DOHH2 (cell line): ENCODE measurements at regions not wholly inside any gene's neighbourhood (a gene's known extent, or its start where the extent isn't known, plus 50 kb on each side); places are given as distances from the start of the nearest gene placed in this dataset.

Experiments
- H3F3A ChIP-seq: fragments of 200-600 bp; sonication (generic), shearing (Covaris generic); 2 replicates; pipeline ENCODE4 v1.6.0; 2016; ENCODE audit warnings: antibody characterized with exemption, mild to moderate bottlenecking; ENCODE audit not compliant: control insufficient read depth, insufficient read depth
- H3K27ac ChIP-seq: fragments of 200-600 bp; sonication (generic); 2 replicates; pipeline ENCODE4 v1.5.1; 2014; ENCODE audit warnings: low read depth, mild to moderate bottlenecking, low read length, moderate library complexity
- H3K27me3 ChIP-seq: fragments of 200-600 bp; sonication (generic); 2 replicates; pipeline ENCODE4 v1.6.1; 2014; ENCODE audit warnings: mild to moderate bottlenecking, low read length, mixed read lengths; ENCODE audit not compliant: control insufficient read depth
- H3K36me3 ChIP-seq: fragments of 200-600 bp; sonication (generic); 2 replicates; pipeline ENCODE4 v1.6.1; 2014; ENCODE audit warnings: mild to moderate bottlenecking, low read length, moderate library complexity, mixed read lengths; ENCODE audit not compliant: control insufficient read depth
- H3K4me1 ChIP-seq: fragments of 200-600 bp; sonication (generic); 2 replicates; pipeline ENCODE4 v1.6.1; 2014; ENCODE audit warnings: mild to moderate bottlenecking, low read length, mixed read lengths; ENCODE audit not compliant: control insufficient read depth
- H3K4me2 ChIP-seq: fragments of 200-600 bp; sonication (generic); 2 replicates; pipeline ENCODE4 v1.6.0; 2014; ENCODE audit warnings: mild to moderate bottlenecking, low read length, moderate library complexity
- H3K4me3 ChIP-seq: fragments of 200-600 bp; sonication (generic); 2 replicates; pipeline ENCODE4 v1.5.1; 2014; ENCODE audit warnings: mild to moderate bottlenecking, low read length, mixed read lengths
- H3K79me2 ChIP-seq: fragments of 200-600 bp; sonication (generic); 2 replicates; pipeline ENCODE4 v1.6.1; 2014; ENCODE audit warnings: mild to moderate bottlenecking, low read length, mixed read lengths; ENCODE audit not compliant: control insufficient read depth
- H3K9me2 ChIP-seq: fragments of 200-600 bp; sonication (generic); replicated peaks from 2 replicates; pipeline ENCODE4 v1.6.1; 2014; ENCODE audit warnings: mild to moderate bottlenecking, low read length, mixed read lengths; ENCODE audit not compliant: control insufficient read depth
- H3K9me3 ChIP-seq: fragments of 200-600 bp; sonication (generic); 2 replicates; pipeline ENCODE4 v1.6.1; 2014; ENCODE audit warnings: antibody characterized with exemption, low read length, mixed read lengths; ENCODE audit not compliant: control insufficient read depth, insufficient read depth
- H4K20me1 ChIP-seq: fragments of 200-600 bp; sonication (generic); 2 replicates; pipeline ENCODE4 v1.6.0; 2014; ENCODE audit warnings: low read depth, mild to moderate bottlenecking, antibody characterized with exemption, low read length, moderate library complexity; ENCODE audit not compliant: control insufficient read depth, insufficient read depth
- EZH2phosphoT487 ChIP-seq: fragments of 200-600 bp; sonication (generic); IDR thresholded peaks from 2 replicates; pipeline ENCODE4 v1.6.1; 2017; ENCODE audit warnings: borderline replicate concordance, mild to moderate bottlenecking, antibody characterized with exemption, low read length, moderate library complexity, mixed read lengths
- TF ChIP-seq, protein P1 (sequence below): fragments of 200-600 bp; sonication (generic); IDR thresholded peaks from one replicate; pipeline ENCODE4 v1.5.1; 2014; ENCODE audit warnings: antibody characterized with exemption, mild to moderate bottlenecking, low read depth, low read length; ENCODE audit not compliant: poor library complexity, severe bottlenecking

GRCh38 chr10:63798599-63799498 lies 277.6 kb downstream of the REEP3 start:
- TF ChIP-seq, protein P1, sequence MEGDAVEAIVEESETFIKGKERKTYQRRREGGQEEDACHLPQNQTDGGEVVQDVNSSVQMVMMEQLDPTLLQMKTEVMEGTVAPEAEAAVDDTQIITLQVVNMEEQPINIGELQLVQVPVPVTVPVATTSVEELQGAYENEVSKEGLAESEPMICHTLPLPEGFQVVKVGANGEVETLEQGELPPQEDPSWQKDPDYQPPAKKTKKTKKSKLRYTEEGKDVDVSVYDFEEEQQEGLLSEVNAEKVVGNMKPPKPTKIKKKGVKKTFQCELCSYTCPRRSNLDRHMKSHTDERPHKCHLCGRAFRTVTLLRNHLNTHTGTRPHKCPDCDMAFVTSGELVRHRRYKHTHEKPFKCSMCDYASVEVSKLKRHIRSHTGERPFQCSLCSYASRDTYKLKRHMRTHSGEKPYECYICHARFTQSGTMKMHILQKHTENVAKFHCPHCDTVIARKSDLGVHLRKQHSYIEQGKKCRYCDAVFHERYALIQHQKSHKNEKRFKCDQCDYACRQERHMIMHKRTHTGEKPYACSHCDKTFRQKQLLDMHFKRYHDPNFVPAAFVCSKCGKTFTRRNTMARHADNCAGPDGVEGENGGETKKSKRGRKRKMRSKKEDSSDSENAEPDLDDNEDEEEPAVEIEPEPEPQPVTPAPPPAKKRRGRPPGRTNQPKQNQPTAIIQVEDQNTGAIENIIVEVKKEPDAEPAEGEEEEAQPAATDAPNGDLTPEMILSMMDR, result no peak
- H3K9me2 ChIP-seq, result no peaks in the 10 kb centered on the region
- no peaks in the 10 kb centered on the region for H4K20me1 ChIP-seq
- no peaks in the 10 kb centered on the region for H3K36me3 ChIP-seq
- no peaks in the 10 kb centered on the region for H3F3A ChIP-seq
- no peaks in the 10 kb centered on the region for H3K4me1 ChIP-seq
- H3K9me3 ChIP-seq, result no peaks in the 10 kb centered on the region
- no peaks in the 10 kb centered on the region for H3K27me3 ChIP-seq
- no peak overlapping the region for H3K27ac ChIP-seq
- no peak overlapping the region for H3K4me2 ChIP-seq
- H3K79me2 ChIP-seq, result no peaks in the 10 kb centered on the region
- no peak overlapping the region for H3K4me3 ChIP-seq

- no peak overlapping the region for H3K4me3 ChIP-seq
- H3K9me3 ChIP-seq, result no peaks in the 10 kb centered on the region
- H3K27ac ChIP-seq, result no peak overlapping the region
- no peak overlapping the region for H3K4me2 ChIP-seq
- H3K27me3 ChIP-seq, result no peaks in the 10 kb centered on the region
- H4K20me1 ChIP-seq, result no peaks in the 10 kb centered on the region
- no peaks in the 10 kb centered on the region for H3K9me2 ChIP-seq
- no peaks in the 10 kb centered on the region for H3K36me3 ChIP-seq
- H3K79me2 ChIP-seq, result no peaks in the 10 kb centered on the region
- TF ChIP-seq, protein P1, result no peak
- TF ChIP-seq EZH2phosphoT487, result no peak
- H3F3A ChIP-seq, result no peaks in the 10 kb centered on the region
- no peaks in the 10 kb centered on the region for H3K4me1 ChIP-seq
Measured at GRCh38 chr10:63799521-63800300, 278.5 kb downstream of the REEP3 start.

DNA sequence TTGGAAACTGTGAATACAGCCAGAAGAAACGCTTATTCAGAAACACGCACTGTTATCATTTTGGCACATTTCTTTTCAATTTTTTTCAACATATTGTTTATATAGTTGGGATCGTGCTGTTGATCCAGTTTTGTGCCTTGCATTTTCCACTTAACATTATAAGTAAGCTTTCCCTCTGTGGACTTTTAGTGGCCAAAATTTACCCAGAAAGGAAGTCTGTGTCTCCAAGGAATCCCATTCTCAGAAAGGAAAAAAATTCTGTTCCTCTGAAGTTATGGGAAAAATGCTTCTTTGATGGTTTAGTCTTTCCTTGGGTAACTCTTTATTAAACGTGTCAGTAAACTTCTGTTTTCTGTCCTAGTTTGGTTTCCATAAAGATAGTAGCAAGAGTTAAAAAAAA lies 280.0 kb downstream of the REEP3 start:
- H3K79me2 ChIP-seq, result no peaks in the 10 kb centered on the region
- H3K27me3 ChIP-seq, result no peaks in the 10 kb centered on the region
- H3K4me1 ChIP-seq, result no peaks in the 10 kb centered on the region
- no peak overlapping the region for H3K4me3 ChIP-seq
- H3K36me3 ChIP-seq, result no peaks in the 10 kb centered on the region
- no peak overlapping the region for H3K27ac ChIP-seq
- no peaks in the 10 kb centered on the region for H3K9me3 ChIP-seq
- H4K20me1 ChIP-seq, result no peaks in the 10 kb centered on the region
- TF ChIP-seq, protein P1, result no peak
- TF ChIP-seq EZH2phosphoT487, result no peak
- no peaks in the 10 kb centered on the region for H3K9me2 ChIP-seq
- H3K4me2 ChIP-seq, result no peak overlapping the region
- H3F3A ChIP-seq, result no peaks in the 10 kb centered on the region
